A549 (cell line): ENCODE measurements at regions not wholly inside any gene's neighbourhood (a gene's known extent, or its start where the extent isn't known, plus 50 kb on each side); places are given as distances from the start of the nearest gene placed in this dataset.

ENCODE experiments used
- ATAC-seq, 2 experiments: fragments of 200-7000 bp in 1 of 2; fragments of >200 bp in 1 of 2; cut with Nextera tagmentation in 1 of 2; cut with Tn5 transposase in 1 of 2; 3 replicates each; pipeline versions ENCODE4 v1.8.0 to v1.9.1; 2018 to 2020; ENCODE audit warnings: mild to moderate bottlenecking in 1 of 2, moderate library complexity in 1 of 2
- CTCF ChIA-PET: fragments of 300-600 bp; sonication (Branson Sonifier 250); formaldehyde crosslinking; extraction: SDS; loops from one replicate; lab custom pipeline; 2021; ENCODE audit warnings: antibody characterized with exemption, inconsistent platforms; lab: Yijun Ruan, JAX
- POLR2A ChIA-PET: fragments of 350-600 bp; formaldehyde crosslinking; extraction: SDS; loops from one replicate; lab custom pipeline; 2021; ENCODE audit warnings: antibody characterized with exemption, inconsistent platforms; lab: Yijun Ruan, JAX
- DNase-seq, 2 experiments: peaks; one replicate each; pipeline versions ENCODE4 v3.0.0 to v3.0.0-alpha.2; 2011 to 2016; ENCODE audit warnings: low read depth in 1 of 2, low spot score in 1 of 2
- FAIRE-seq: peaks from 2 replicates; lab custom pipeline; 2011; peaks lifted over from hg19 to GRCh38; lab: Jason Lieb, UNC
- H3K27ac ChIP-seq, 2 experiments: fragments of >200 bp; sonication (Bioruptor Twin); formaldehyde crosslinking; 3 replicates each; pipeline ENCODE4 v1.5.1; 2016 to 2017
- H3K4me1 ChIP-seq: fragments of >200 bp; sonication (Bioruptor Twin); formaldehyde crosslinking; 3 replicates; pipeline ENCODE4 v1.6.1; 2016
- H3K4me2 ChIP-seq: fragments of >200 bp; sonication (Bioruptor Twin); formaldehyde crosslinking; 3 replicates; pipeline ENCODE4 v1.6.1; 2016
- H3K4me3 ChIP-seq: fragments of >200 bp; sonication (Bioruptor Twin); formaldehyde crosslinking; 3 replicates; pipeline ENCODE4 v1.5.1; 2016
- H3K9me3 ChIP-seq: fragments of >200 bp; sonication (Bioruptor Twin); formaldehyde crosslinking; 3 replicates; pipeline ENCODE4 v1.6.1; 2016
- ATOH8 ChIP-seq: fragments of 250-450 bp; sonication (Bioruptor Pico); IDR thresholded peaks from 2 replicates; pipeline ENCODE4 v1.5.0; 2020; ENCODE audit warnings: low read depth, mild to moderate bottlenecking, moderate library complexity
- BHLHE40 ChIP-seq: IDR thresholded peaks from 2 replicates; pipeline ENCODE4 v1.6.1; 2012; ENCODE audit warnings: low read depth, low read length, inconsistent platforms
- CBX8 ChIP-seq: fragments of 200-600 bp; sonication (generic); IDR thresholded peaks from 2 replicates; pipeline ENCODE4 v1.6.1; 2016
- EHF ChIP-seq: fragments of 250-450 bp; sonication (Bioruptor Pico); IDR thresholded peaks from 2 replicates; pipeline ENCODE4 v1.5.0; 2020; ENCODE audit warnings: mild to moderate bottlenecking
- EP300 ChIP-seq, 2 experiments: fragments of >200 bp; sonication (Bioruptor Twin); formaldehyde crosslinking; IDR thresholded peaks; 2 replicates in 1 of 2; 3 replicates in 1 of 2; pipeline ENCODE4 v1.6.1; 2016 to 2017
- FOSL2 ChIP-seq, 2 experiments: fragments of 450-650 bp in 1 of 2; fragments of >200 bp in 1 of 2; sonication (Bioruptor Twin) in 1 of 2; formaldehyde crosslinking; IDR thresholded peaks; 2 replicates each; pipeline versions ENCODE4 v1.5.0 to v1.6.1; 2016 to 2020; ENCODE audit warnings: mild to moderate bottlenecking in 1 of 2, moderate library complexity in 1 of 2
- FOXS1 ChIP-seq: fragments of 250-450 bp; sonication (Bioruptor Pico); IDR thresholded peaks from 2 replicates; pipeline ENCODE4 v1.5.0; 2020; ENCODE audit warnings: mild to moderate bottlenecking, moderate library complexity
- HOXB5 ChIP-seq: fragments of 250-450 bp; sonication (Bioruptor Pico); IDR thresholded peaks from 2 replicates; pipeline ENCODE4 v1.5.0; 2020; ENCODE audit warnings: mild to moderate bottlenecking, moderate library complexity
- JUN ChIP-seq, 2 experiments: fragments of >200 bp; sonication (Bioruptor Twin); formaldehyde crosslinking; IDR thresholded peaks; 2 replicates in 1 of 2; 3 replicates in 1 of 2; pipeline ENCODE4 v1.6.1; 2016 to 2017
- JUNB ChIP-seq: fragments of >200 bp; sonication (Bioruptor Twin); formaldehyde crosslinking; IDR thresholded peaks from 2 replicates; pipeline ENCODE4 v1.6.1; 2016
- KDM1A ChIP-seq: fragments of 200-600 bp; sonication (generic); IDR thresholded peaks from 2 replicates; pipeline ENCODE4 v1.6.1; 2016; ENCODE audit warnings: low read depth, mild to moderate bottlenecking
- KDM5A ChIP-seq: fragments of 200-600 bp; sonication (generic); IDR thresholded peaks from 2 replicates; pipeline ENCODE4 v1.6.1; 2016; ENCODE audit warnings: antibody characterized with exemption, mild to moderate bottlenecking
- MAZ ChIP-seq: fragments of 150-350 bp; IDR thresholded peaks from 2 replicates; pipeline ENCODE4 v1.6.1; 2014; ENCODE audit warnings: antibody characterized with exemption, low read depth, low read length, borderline replicate concordance
- NFE2L2 ChIP-seq: fragments of 150-350 bp; conservative IDR thresholded peaks from 2 replicates; pipeline ENCODE4 v1.6.1; 2014; ENCODE audit warnings: low read length
- NPAS2 ChIP-seq: fragments of 250-450 bp; sonication (Bioruptor Pico); IDR thresholded peaks from 2 replicates; pipeline ENCODE4 v1.8.0; 2022; ENCODE audit warnings: mild to moderate bottlenecking, moderate library complexity, borderline replicate concordance
- NR3C1 ChIP-seq: fragments of >200 bp; sonication (Bioruptor Twin); formaldehyde crosslinking; IDR thresholded peaks from 3 replicates; pipeline ENCODE4 v1.6.1; 2017
- PBX3 ChIP-seq: IDR thresholded peaks from 2 replicates; pipeline ENCODE4 v1.6.1; 2012
- PHF8 ChIP-seq: fragments of 200-600 bp; sonication (generic); IDR thresholded peaks from 2 replicates; pipeline ENCODE4 v1.6.1; 2016; ENCODE audit warnings: low read depth, mild to moderate bottlenecking, antibody characterized with exemption, moderate library complexity, borderline replicate concordance
- RAD21 ChIP-seq, 2 experiments: fragments of >200 bp in 1 of 2; sonication (Bioruptor Twin) in 1 of 2; formaldehyde crosslinking in 1 of 2; IDR thresholded peaks in 1 of 2; conservative IDR thresholded peaks in 1 of 2; 2 replicates in 1 of 2; 3 replicates in 1 of 2; pipeline ENCODE4 v1.6.1; 2012 to 2018; ENCODE audit warnings: inconsistent platforms in 1 of 2
- RARB ChIP-seq: fragments of 250-450 bp; sonication (Bioruptor Pico); IDR thresholded peaks from 2 replicates; pipeline ENCODE4 v1.8.0; 2021; ENCODE audit warnings: mild to moderate bottlenecking, moderate library complexity
- RCOR1 ChIP-seq: fragments of 150-350 bp; IDR thresholded peaks from 2 replicates; pipeline ENCODE4 v1.6.1; 2014; ENCODE audit warnings: antibody characterized with exemption, low read length, low read depth
- SREBF2 ChIP-seq: fragments of 450-650 bp; IDR thresholded peaks from 2 replicates; pipeline ENCODE4 v1.6.1; 2014; ENCODE audit warnings: mild to moderate bottlenecking, moderate library complexity
- ZFP36 ChIP-seq: fragments of 450-650 bp; IDR thresholded peaks from 2 replicates; pipeline ENCODE4 v1.6.1; 2014; ENCODE audit warnings: borderline replicate concordance; ENCODE audit not compliant: partially characterized antibody
- ZNF302 ChIP-seq: fragments of 250-450 bp; sonication (Bioruptor Pico); IDR thresholded peaks from 2 replicates; pipeline ENCODE4 v1.9.0; 2021; ENCODE audit warnings: inconsistent platforms, mild to moderate bottlenecking, moderate library complexity
- WGBS: methylation state at CpG from one replicate; pipeline ENCODE4 v1.1.6; 2017; ENCODE audit errors: missing lambda C conversion rate; 5-methylcytosine and 5-hydroxymethylcytosine counted together

GRCh38 chr2:19538411-19538963, 180.1 kb upstream of the OSR1 start (continued):
- TF ChIP-seq JUN (IDR thresholded peaks at IDR 0.05) (peak; percentile 87 to 96), RCOR1 (0 out of 2 replicates have a peak, but pooled peaks have one; percentile 5), JUNB (peak; percentile 98), NFE2L2 (no peak), SREBF2 (no peak), BHLHE40 (0 out of 2 replicates have a peak, but pooled peaks have one; percentile 35), ZFP36 (no peak), NPAS2 (no peak), FOXS1 (CRISPR knock-in tag) (no peak), ATOH8 (CRISPR knock-in tag) (no peak), KDM1A (no peak), RARB (CRISPR knock-in tag) (peak; percentile 40; the same call in 1 of the 2 replicates), CBX8 (no peak)

- Histone ChIP-seq H3K27ac (peak overlapping the region in 1 of 2 experiments; percentile 50; a peak in 3 of 6 replicates), H3K4me3 (no peak overlapping the region), H3K4me2 (no peak overlapping the region), H3K9me3 (no peaks in the 10 kb centered on the region; the same call in 2 of the 3 replicates), H3K4me1 (peaks cover 34% of the 10 kb centered on the region)
- ChIA-PET CTCF (interaction anchor here (0.7 to 1.1 kb wide), 3 partner anchors 31 to 1015 kb away, joined by 3 to 5 read pairs (median 3); no protein-coding TSS in a partner anchor), POLR2A (no interaction called here)
- DNase-seq (peak in 1 of 2 experiments; percentile 18), FAIRE-seq (no peak), ATAC-seq (no peak)
- TF ChIP-seq HOXB5 (CRISPR knock-in tag), result no peak
- no peak for TF ChIP-seq PHF8
- no peak for TF ChIP-seq EP300 (IDR thresholded peaks at IDR 0.05)
- no peak for TF ChIP-seq ZNF302
- no peak for TF ChIP-seq KDM5A
- no peak for TF ChIP-seq PBX3
- no peak for TF ChIP-seq BHLHE40
- no peak for TF ChIP-seq NPAS2
- TF ChIP-seq MAZ, result no peak
- TF ChIP-seq JUN (IDR thresholded peaks at IDR 0.05), result no peak
- no peak for TF ChIP-seq NR3C1
- no peak for TF ChIP-seq RAD21 (conservative IDR thresholded peaks at IDR 0.05 in 1 of 2, IDR thresholded peaks at IDR 0.05 in 1 of 2)
- WGBS, result 74% methylated on average over 3 of the region's 3 CpGs
Observed at GRCh38 chr2:19536136-19536535, 177.7 kb upstream of the OSR1 start.

- Histone ChIP-seq H3K27ac (no peak overlapping the region), H3K4me3 (no peak overlapping the region), H3K4me1 (peaks cover 5% of the 10 kb centered on the region)
- peak; percentile 44 to 47; a peak in 3 of 6 replicates for ATAC-seq
- TF ChIP-seq FOSL2 (IDR thresholded peaks at IDR 0.05) (no peak), FOSL2 (CRISPR knock-in tag; IDR thresholded peaks at IDR 0.05) (peak; percentile 59), EHF (CRISPR knock-in tag) (no peak)
- TF ChIP-seq, all 56 proteins: peak for 1
- POLR2A ChIA-PET, result no interaction called here
- 90% methylated on average over 1 of the region's 1 CpG for WGBS
- no peak for FAIRE-seq
- DNase-seq, result peak in 1 of 2 experiments; percentile 41
- no peaks in the 10 kb centered on the region; the same call in 2 of the 3 replicates for H3K9me3 ChIP-seq
- no peak overlapping the region for H3K4me2 ChIP-seq
- CTCF ChIA-PET, result interaction anchor here (0.8 to 1.0 kb wide), 2 partner anchors 9 to 13 kb away, joined by 4 to 5 read pairs; no protein-coding TSS in a partner anchor
Observed at GRCh38 chr2:19532547-19533196, 174.2 kb upstream of the OSR1 start.
